HG02973 (cell line): ENCODE measurements at regions not wholly inside any gene's neighbourhood (a gene's known extent, or its start where the extent isn't known, plus 50 kb on each side); places are given as distances from the start of the nearest gene placed in this dataset.

ENCODE experiments used
- ATAC-seq: cut with Tn5 transposase; IDR thresholded peaks from one replicate; pipeline ENCODE4 v1.9.1; 2021; ENCODE audit warnings: moderate library complexity; ENCODE audit not compliant: unreplicated experiment

DNA sequence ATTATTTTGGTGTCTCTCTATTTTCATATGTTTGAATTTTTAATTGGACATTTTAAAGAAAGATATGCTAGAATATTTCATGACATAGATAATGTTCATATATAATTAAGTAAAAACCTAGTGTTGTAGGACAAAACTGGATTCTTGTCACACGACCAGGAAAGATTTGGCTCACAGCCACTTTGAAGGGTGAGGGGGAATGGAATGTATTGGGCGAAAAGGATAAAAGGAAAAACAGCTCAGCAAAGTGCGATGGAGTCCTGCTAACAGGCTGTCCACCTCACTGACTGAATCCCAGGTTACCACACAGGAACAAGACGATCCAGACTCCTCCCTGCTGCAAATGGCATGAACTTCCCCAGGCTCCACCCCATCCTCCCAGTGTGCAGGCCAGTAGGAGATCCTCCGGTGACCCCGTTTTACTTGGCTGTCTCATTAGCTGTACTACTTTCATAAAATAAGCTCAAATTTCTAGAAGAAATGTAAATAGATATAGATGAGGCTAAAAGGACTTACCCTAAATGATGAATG is 186.2 kb downstream of the CD47 start:
- no peak for ATAC-seq

DNA sequence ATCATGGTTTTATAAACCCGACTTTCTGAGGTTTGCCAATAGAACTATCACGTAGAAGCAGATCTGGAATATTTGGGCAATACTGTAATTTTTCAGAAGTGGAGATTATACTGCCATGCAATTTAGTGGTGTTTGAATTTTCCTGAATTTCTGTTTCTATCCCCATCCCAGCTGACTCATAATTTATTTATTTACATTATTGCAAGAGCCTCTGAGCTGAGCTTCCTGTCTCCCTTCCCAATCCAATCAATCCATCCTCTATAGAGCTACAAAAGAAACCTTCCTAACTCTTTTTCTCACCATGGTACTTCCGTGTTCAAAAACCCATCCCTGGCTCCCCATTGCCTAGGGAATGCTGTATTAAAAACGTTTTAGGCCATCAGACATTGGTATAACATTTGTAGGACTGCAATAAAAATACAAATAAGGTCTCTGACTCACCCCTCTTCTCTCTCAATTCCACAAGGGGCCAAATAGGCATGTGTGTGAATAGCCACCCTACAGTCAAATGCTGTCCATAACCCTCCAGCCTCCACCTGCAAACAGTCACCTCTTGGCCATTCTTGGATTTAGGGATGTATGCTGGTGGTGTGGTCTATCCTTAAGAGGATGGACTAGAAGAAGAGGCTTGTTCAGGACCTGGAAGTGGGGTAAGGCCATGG is 190.7 kb downstream of the CD47 start:
- ATAC-seq: no peak

DNA sequence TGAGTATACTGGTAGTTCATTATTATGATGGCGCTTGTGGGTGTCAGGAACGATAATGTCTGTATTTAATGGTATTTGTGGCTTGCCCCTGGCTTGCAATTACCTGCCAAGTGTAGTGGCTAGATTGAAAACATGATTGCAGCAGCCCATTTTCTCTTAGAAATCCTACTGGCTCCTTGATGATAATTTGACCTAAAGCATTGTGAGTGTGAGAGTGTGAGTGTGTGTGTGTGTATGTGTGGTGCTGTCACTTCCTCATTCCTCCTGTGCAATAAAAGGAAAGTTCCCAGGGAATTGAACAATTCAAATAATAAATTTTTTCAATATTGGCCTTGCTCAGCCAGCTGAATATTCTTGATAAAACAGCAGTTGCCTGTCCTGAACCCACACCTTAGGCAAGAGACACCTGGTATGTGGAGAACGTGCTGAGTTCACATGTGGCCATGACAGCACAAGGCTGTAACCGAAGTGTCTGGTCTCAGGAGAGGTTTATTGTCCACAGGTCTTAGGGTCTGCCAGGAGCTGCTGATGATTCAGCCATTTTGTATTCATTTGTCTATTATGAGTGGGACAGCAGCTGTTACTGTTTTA is 193.3 kb downstream of the CD47 start:
- ATAC-seq: no peak

DNA sequence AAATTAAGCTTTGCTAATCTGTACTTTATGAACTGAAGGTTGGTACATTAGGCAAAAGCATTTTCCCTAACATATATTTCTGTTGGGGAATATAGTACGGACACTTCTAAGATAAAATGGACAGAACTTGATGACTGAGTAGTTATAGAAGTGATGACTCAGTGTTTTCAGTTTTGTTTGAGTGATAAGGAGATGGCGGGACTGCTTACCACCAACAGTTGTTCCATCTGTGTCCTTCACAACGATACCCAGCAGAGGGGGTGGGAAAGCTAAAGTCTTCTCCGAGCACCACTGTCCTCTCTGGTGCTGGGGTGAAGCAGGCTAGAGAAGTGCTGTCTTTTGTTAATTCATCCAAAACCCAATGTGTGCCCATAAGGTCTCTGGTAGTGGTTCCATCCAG is 195.8 kb downstream of the CD47 start:
- no peak for ATAC-seq

DNA sequence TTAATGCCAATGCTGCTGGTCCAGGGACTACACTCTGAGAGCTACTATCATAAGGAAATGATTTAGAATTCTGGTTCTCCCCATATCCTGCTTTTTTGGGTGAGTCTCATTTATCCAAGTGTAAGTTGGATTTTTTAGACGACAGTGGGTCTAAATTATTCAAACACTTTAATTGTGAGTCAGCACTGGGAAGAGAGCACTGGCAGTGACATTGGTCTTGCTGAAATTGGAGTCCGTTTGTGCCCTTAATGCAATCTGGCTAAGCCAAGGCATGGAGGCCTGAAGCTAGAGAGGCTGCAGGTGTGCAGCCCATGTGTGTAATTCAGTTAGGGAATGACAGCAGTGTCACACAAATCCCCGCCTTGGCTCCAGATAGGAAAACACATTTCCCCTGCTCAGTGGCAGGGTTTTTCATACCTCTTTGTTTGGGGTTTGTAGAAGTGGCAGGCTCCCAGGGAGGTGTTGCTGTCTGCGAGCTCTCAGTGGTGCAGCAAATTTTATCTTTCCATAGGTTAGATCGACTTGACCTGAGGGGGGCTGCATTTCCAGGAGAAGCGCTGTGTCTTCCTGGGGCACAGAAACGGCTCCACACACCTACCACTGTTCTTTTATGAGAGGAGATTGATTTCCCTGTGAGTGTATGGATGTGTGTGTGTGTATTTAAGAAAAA is 197.7 kb downstream of the CD47 start:
- no peak for ATAC-seq

DNA sequence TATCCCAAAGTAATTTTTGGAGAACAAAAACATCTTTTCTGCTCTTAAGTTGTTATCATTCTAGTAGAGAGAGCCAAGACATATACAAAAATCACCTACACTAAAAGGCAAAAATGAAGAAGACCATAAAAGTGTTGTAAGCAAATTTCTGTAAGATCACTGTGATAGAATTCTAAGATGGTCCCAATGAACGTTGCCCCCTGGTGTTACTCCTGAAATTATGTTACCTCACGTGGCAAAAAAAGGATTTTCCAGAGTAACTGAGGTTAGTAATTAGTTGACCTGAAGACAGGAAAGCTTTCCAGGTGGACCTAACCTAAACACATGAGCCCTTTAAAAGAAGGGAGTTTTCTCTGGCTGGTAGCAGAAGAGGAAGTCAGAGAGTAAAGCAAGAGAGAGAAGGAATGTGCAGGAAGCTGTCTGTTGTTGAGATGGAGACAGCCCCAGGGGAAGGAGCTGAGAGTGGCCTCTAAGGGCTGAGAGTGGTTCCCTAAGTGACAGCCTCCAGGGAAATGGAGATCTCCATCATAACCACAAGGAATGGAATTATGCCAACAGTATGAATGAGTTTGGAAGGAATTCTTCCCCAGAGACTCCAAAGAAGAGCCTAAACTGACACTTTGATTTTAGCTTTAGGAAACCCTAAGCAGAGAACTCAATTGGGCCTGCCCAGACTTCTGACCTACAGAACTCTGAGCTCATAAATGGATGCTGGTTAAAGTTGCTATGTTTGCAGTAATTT is 205.9 kb downstream of the CD47 start:
- no peak for ATAC-seq

DNA sequence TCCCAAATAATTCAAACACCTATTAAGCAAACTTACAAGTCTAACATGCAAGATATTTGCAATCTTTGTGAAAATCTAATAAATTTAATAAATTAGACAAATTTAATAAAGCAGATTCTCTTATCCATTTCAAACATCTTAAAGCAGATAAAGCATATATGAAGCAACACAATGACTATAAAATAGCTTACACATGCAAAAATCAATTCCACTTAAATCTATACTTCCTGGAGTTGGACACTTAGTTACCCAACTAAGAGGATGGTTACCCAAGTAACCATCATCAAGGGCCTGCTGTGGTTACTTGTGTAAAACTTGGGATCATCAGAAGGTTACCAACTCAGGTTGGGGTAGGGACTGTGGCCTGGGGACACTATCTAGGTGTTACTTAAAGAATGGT is 206.8 kb downstream of the CD47 start:
- no peak for ATAC-seq

DNA sequence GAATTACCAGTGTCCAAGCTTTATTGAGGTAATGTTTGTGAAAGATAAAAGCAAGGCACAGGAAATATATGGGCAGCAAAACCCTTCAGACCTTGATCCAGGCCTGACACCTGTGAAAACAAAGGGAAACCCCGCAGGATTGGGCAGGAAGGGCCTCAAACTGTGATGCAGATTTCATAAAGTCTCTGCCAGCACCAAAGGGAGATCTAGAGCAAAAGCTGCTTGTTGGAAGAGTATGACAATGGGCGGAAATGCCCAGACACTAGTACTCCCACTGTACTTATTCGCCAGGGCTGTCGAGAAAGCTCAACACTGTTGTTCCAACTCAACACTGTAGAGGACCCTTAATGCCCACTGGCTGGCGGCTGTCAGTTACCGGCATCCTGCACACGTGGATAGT is 207.9 kb downstream of the CD47 start:
- ATAC-seq: no peak

DNA sequence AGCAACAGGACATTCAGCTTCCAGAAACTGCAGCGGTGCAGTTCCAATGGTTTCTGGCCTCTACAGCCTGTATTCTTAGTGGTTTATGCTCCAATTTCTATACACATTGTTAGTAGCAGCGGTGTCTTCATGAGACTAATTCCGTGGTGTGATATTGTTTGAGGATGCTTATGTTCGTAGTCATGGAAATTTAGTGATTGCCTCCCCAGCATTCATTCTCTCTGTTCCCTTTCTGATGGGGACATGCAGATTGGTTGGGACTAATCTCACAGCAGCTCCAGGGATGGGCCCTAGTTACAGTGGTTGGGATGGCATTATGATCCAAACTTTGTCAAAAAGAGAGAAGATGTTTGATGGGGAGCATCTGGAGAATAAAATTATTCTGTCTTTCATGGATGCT is 208.6 kb downstream of the CD47 start:
- no peak for ATAC-seq

DNA sequence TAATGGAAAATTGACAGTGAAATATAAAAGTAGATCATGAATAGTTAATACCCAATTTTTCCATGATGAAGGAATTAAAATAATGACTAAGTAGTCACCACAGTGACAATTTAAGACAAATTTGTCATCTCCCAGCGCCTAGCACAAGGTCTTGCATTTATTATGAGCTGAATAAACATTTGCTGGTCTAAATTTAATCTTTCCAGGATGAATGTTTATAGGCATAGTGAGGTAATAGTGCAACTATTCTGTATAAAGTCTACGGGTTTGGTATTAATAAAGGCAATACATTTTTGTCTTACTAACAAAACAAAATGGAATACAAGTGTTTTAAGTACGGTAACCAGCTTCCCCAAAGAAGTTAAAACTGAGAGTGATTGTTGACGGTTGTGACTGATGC is 209.3 kb downstream of the CD47 start:
- ATAC-seq: no peak

DNA sequence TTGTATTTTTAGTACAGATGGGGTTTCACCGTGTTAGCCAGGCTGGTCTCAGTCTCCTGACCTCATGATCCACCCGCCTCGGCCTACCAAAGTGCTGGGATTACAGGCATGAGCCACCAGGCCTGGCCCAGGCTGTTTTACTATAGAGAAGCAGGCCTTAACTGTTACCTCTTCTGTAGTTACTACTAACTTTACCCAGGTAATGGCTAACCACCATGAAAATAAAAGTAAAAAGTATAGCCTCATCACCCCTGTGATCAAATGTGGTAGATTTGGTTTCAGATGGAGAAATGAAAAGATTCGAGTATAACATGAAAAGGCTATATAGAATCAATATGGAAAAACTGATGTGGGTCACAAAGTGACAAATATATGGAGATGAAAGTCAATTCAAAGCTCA is 210.1 kb downstream of the CD47 start:
- ATAC-seq: no peak

DNA sequence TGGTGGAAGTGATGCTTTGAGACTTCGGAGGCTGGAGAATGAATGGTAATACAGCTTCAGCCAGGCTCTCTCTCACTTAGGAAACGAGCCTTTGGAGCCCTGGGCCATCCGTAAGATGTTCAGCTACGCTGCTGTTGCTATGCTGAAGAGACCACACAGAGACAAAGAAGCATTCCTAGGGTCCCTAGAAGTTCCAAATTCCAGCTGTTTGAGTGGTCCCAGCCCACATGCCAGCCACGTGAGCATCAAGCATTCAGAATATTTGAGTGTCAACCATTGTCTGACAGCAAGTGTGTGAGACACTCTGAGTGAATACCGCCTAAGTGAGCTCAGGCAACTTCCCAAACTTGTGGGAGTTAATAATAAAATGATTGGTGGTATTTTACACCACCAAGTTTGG is 212.9 kb downstream of the CD47 start:
- no peak for ATAC-seq

DNA sequence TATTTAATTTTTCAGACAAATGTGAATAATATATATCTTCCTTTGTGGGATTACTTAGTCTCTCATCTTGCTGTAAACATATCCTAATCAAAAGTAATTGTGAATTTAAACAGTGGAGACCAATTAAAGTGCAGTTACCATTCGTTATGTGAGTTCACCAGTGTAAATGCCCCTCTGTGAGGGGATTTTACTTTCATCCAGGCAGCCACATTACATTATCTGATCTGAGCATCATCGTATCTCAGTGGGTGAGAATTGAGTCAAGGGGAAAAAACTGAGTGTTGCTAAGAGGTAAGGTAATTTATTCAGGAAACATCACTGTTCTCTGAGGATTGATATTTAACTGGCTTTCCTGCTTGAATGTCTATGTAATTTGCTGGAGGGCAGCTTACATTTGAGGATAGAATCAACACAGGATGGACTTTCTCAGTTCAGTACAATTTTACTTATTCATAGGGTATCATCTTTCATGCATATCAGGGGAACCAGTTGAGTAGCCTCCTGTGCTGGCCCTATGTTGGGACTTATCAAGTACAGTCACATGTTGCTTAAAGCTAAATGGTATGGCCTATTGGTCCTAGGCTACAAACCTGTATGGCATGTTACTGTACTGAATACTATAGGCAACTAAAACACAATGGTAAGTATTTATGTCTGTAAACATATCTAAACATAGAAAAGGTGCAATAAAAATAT is 219.7 kb downstream of the CD47 start:
- ATAC-seq: no peak

DNA sequence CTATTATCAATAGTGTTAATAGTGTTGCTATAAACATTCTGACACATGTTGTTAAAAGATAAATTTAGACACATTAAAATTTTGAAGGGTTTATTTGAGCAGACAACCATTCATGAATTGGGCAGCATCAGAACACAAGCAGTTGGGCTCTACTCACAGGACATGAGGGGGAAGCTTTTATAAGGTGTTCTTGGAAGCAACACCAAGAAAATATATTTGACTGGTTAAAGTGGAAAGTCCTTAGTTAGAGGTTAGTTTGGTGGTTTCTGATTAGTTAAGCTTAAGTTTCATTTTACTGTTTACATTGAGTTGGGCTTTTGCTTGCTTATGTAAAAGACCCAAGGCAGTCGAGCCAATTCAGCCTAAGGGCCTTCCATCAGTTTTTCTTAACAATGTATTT is 220.7 kb downstream of the CD47 start:
- ATAC-seq: no peak

DNA sequence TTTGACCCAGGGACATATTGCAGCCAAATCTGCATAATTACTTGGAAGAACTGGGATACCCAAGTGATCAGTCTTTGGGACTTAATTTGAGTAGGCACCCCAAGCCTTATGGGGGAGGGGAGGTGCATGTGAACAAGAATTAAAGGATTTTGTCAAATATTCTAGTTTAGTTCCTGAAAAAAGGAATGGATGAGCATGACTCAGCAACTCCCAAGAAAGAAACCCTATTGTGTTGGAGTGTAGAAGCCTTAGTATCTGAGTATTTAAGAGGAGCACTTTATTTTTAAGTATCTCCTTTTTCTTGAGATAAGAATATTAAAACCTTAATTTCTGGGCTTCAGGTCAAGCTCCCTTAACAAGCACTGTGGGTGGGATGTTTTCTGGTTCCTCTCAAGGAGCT is 222.4 kb downstream of the CD47 start:
- no peak for ATAC-seq

DNA sequence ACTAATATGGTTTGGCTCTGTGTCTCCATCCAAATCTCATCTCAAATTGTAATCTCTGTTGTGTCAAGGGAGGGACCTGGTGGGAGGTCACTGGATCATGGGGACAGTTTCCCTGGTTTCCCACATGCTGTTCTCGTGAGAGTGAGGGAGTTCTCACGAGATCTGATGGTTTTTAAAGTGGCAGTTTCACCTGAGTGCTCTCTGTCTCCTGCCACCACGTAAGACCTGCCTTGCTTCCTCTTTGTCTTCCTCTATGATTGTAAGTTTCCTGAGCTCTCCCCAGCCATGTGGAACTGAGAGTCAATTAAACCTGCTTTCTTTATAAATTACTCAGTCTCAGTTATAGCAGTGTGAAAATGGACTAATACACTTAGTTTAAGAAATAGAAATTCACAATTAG is 228.9 kb downstream of the CD47 start:
- peak; percentile 93 for ATAC-seq

DNA sequence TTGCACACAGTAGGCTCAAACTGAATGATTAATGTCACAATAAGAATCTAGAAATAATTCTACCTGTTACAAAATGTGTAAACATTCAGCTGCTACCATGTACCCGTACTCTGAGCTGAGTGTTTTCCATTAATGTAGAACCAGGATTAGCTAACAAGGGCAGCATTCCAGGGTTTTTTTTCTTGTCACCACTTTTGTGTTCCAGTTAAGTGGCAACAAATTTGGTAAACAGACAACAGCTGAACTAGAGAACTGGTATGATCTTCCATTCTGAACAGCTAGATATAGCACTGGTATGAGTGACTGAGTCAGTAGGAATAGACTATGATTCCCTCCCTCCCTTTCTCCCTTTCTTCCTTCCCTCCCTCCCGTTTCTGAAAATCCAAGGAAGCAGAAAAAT is 229.4 kb downstream of the CD47 start:
- no peak for ATAC-seq
